ENCODE measurements at regions not wholly inside any gene's neighbourhood (a gene's known extent, or its start where the extent isn't known, plus 50 kb on each side); places are given as distances from the start of the nearest gene placed in this dataset.
"Not testable (repeated sequence)": the region's sequence is repeated elsewhere in the genome, so short reads cannot be mapped to it uniquely, and the experiment has no call there.

GRCh38 chr17:63221939-63222338 is 224.2 kb downstream of the CYB561 start:
- H3K9me3 ChIP-seq = no peaks in the 10 kb centered on the region
- H3K36me3 ChIP-seq = no peaks in the 10 kb centered on the region
- no peak overlapping the region for H3K4me3 ChIP-seq (ENCODE audit: low read depth in 1 of 2, low read length in 1 of 2)
- no peak for TF ChIP-seq CTCF (IDR thresholded peaks at IDR 0.05)
- no peaks in the 10 kb centered on the region for H3K4me1 ChIP-seq (ENCODE audit: control insufficient read depth in 1 of 2, insufficient read depth in 1 of 2, low read depth in 1 of 2, low read length in 1 of 2)
- no peak overlapping the region for H3K27ac ChIP-seq
- H3K27me3 ChIP-seq = no peaks in the 10 kb centered on the region

- H3K27me3 ChIP-seq = no peaks in the 10 kb centered on the region
- no peak for TF ChIP-seq CTCF (IDR thresholded peaks at IDR 0.05)
- H3K4me1 ChIP-seq (ENCODE audit: control insufficient read depth in 1 of 2, insufficient read depth in 1 of 2, low read depth in 1 of 2, low read length in 1 of 2) = no peaks in the 10 kb centered on the region
- H3K4me3 ChIP-seq (ENCODE audit: low read depth in 1 of 2, low read length in 1 of 2) = no peak overlapping the region
- no peaks in the 10 kb centered on the region for H3K9me3 ChIP-seq
- H3K27ac ChIP-seq = no peak overlapping the region
- no peaks in the 10 kb centered on the region for H3K36me3 ChIP-seq
These were observed 223.5 kb downstream of the CYB561 start for GRCh38 chr17:63222655-63223054.

- H3K4me3 ChIP-seq (ENCODE audit: low read depth in 1 of 2, low read length in 1 of 2) = no peak overlapping the region
- no peaks in the 10 kb centered on the region for H3K9me3 ChIP-seq
- TF ChIP-seq CTCF (IDR thresholded peaks at IDR 0.05) = no peak
- H3K27me3 ChIP-seq = no peaks in the 10 kb centered on the region
- H3K27ac ChIP-seq = no peak overlapping the region
- H3K36me3 ChIP-seq = no peaks in the 10 kb centered on the region
- no peaks in the 10 kb centered on the region for H3K4me1 ChIP-seq (ENCODE audit: control insufficient read depth in 1 of 2, insufficient read depth in 1 of 2, low read depth in 1 of 2, low read length in 1 of 2)
These were observed 222.7 kb downstream of the CYB561 start for GRCh38 chr17:63223212-63223911.

GRCh38 chr17:63224644-63225043 is 221.5 kb downstream of the CYB561 start:
- Histone ChIP-seq H3K4me1 (ENCODE audit: control insufficient read depth in 1 of 2, insufficient read depth in 1 of 2, low read depth in 1 of 2, low read length in 1 of 2) (no peaks in the 10 kb centered on the region), H3K36me3 (no peaks in the 10 kb centered on the region)
- no peak for TF ChIP-seq CTCF (IDR thresholded peaks at IDR 0.05)

GRCh38 chr17:63226720-63227119 is 219.4 kb downstream of the CYB561 start:
- H3K9me3 ChIP-seq; H3K4me3 ChIP-seq (ENCODE audit: low read depth in 1 of 2, low read length in 1 of 2); H3K27me3 ChIP-seq; H3K36me3 ChIP-seq; H3K27ac ChIP-seq; H3K4me1 ChIP-seq (ENCODE audit: control insufficient read depth in 1 of 2, insufficient read depth in 1 of 2, low read depth in 1 of 2, low read length in 1 of 2): not testable (repeated sequence)

More at GRCh38 chr17:63224644-63225043, 221.5 kb downstream of the CYB561 start:
- Histone ChIP-seq H3K4me3 (ENCODE audit: low read depth in 1 of 2, low read length in 1 of 2) (no peak overlapping the region), H3K27ac (no peak overlapping the region), H3K9me3 (no peaks in the 10 kb centered on the region), H3K27me3 (no peaks in the 10 kb centered on the region)

- H3K4me1 ChIP-seq (ENCODE audit: control insufficient read depth in 1 of 2, insufficient read depth in 1 of 2, low read depth in 1 of 2, low read length in 1 of 2); H3K27me3 ChIP-seq; H3K9me3 ChIP-seq; H3K36me3 ChIP-seq; H3K4me3 ChIP-seq (ENCODE audit: low read depth in 1 of 2, low read length in 1 of 2); H3K27ac ChIP-seq: not testable (repeated sequence)
These were observed 215.0 kb downstream of the CYB561 start for GRCh38 chr17:63231015-63231620.

Data from neutrophil (primary cell).